Fibroblast of mammary gland (primary cell): ENCODE measurements at regions not wholly inside any gene's neighbourhood (a gene's known extent, or its start where the extent isn't known, plus 50 kb on each side); places are given as distances from the start of the nearest gene placed in this dataset.
"Not testable (repeated sequence)": the region's sequence is repeated elsewhere in the genome, so short reads cannot be mapped to it uniquely, and the experiment has no call there.

Source experiments
- DNase-seq: peaks from one replicate; pipeline ENCODE4 v3.0.0-alpha.2; 2010; ENCODE audit warnings: low read depth
- H3K4me3 ChIP-seq: 2 replicates; pipeline ENCODE4 v1.5.1; 2011; ENCODE audit warnings: low read depth, mild to moderate bottlenecking, low read length, moderate library complexity; ENCODE audit not compliant: control insufficient read depth
- CTCF ChIP-seq: conservative IDR thresholded peaks from 2 replicates; pipeline ENCODE4 v1.5.1; 2011; ENCODE audit warnings: low read depth, low read length, inconsistent platforms; ENCODE audit not compliant: control insufficient read depth, insufficient read depth

GRCh38 chrX:5674036-5674435, 554.6 kb downstream of the NLGN4X start:
- TF ChIP-seq CTCF, result no peak
- DNase-seq, result no peak
- no peak overlapping the region for H3K4me3 ChIP-seq

- DNase-seq, result no peak
- TF ChIP-seq CTCF, result no peak
- H3K4me3 ChIP-seq, result no peak overlapping the region
These were observed 556.6 kb downstream of the NLGN4X start for GRCh38 chrX:5672099-5672498.

- DNase-seq, H3K4me3 ChIP-seq: not testable (repeated sequence)
These were observed 562.0 kb downstream of the NLGN4X start for GRCh38 chrX:5666689-5667088.

GRCh38 chrX:5656544-5656943, 572.1 kb downstream of the NLGN4X start:
- TF ChIP-seq CTCF, result no peak
- DNase-seq, result no peak
- H3K4me3 ChIP-seq, result no peak overlapping the region

- no peak for TF ChIP-seq CTCF
- no peak for DNase-seq
- no peak overlapping the region for H3K4me3 ChIP-seq
These were observed 577.8 kb downstream of the NLGN4X start for GRCh38 chrX:5650904-5651303.

GRCh38 chrX:5648941-5649568, 579.6 kb downstream of the NLGN4X start:
- no peak for TF ChIP-seq CTCF
- DNase-seq, result no peak
- H3K4me3 ChIP-seq, result no peak overlapping the region

- TF ChIP-seq CTCF, result no peak
- no peak overlapping the region for H3K4me3 ChIP-seq
- DNase-seq, result no peak
These were observed 581.8 kb downstream of the NLGN4X start for GRCh38 chrX:5646818-5647217.
